H1 (cell line): ENCODE measurements at regions not wholly inside any gene's neighbourhood (a gene's known extent, or its start where the extent isn't known, plus 50 kb on each side); places are given as distances from the start of the nearest gene placed in this dataset.

Experiments used
- CTCF ChIA-PET: fragments of 300-600 bp; sonication (Branson Sonifier 250); formaldehyde crosslinking; loops from one replicate; lab custom pipeline; 2021; ENCODE audit not compliant: partially characterized antibody; lab: Charles Lee
- POLR2A ChIA-PET: fragments of 300-600 bp; sonication (Branson Sonifier 250); formaldehyde crosslinking; loops from one replicate; lab custom pipeline; 2021; ENCODE audit warnings: inconsistent platforms; ENCODE audit not compliant: partially characterized antibody; lab: Charles Lee
- DNase-seq, 2 experiments: peaks; one replicate each; pipeline versions ENCODE4 v3.0.0 to v3.0.0-alpha.2; 2010 to 2022; ENCODE audit warnings: low spot score in 2 of 2, low read depth in 1 of 2, mixed read lengths in 1 of 2
- FAIRE-seq: peaks from 2 replicates; lab custom pipeline; 2011; peaks lifted over from hg19 to GRCh38; lab: Jason Lieb, UNC
- H2AFZ ChIP-seq: 2 replicates; pipeline ENCODE4 v1.8.1; 2012; ENCODE audit warnings: low read length, inconsistent platforms
- H2AK5ac ChIP-seq: 2 replicates; pipeline ENCODE4 v1.6.1; 2013; ENCODE audit warnings: low read depth, low read length
- H2BK120ac ChIP-seq: replicated peaks from 2 replicates; pipeline ENCODE3; 2013; ENCODE audit warnings: low read depth, low read length, inconsistent platforms
- H2BK12ac ChIP-seq: 2 replicates; pipeline ENCODE4 v1.6.1; 2013; ENCODE audit warnings: low read depth, low read length
- H2BK15ac ChIP-seq: 2 replicates; pipeline ENCODE4 v1.6.1; 2013; ENCODE audit warnings: low read length
- H2BK20ac ChIP-seq: 2 replicates; pipeline ENCODE4 v1.6.1; 2013; ENCODE audit warnings: low read length
- H2BK5ac ChIP-seq: 2 replicates; pipeline ENCODE4 v1.6.1; 2013; ENCODE audit warnings: low read depth, low read length
- H3K14ac ChIP-seq: 2 replicates; pipeline ENCODE4 v1.6.1; 2013; ENCODE audit warnings: inconsistent platforms; ENCODE audit not compliant: insufficient read length
- H3K18ac ChIP-seq: 2 replicates; pipeline ENCODE4 v1.6.1; 2013; ENCODE audit warnings: low read length; ENCODE audit errors: extremely low read depth
- H3K23ac ChIP-seq: 2 replicates; pipeline ENCODE4 v1.6.1; 2013; ENCODE audit warnings: inconsistent platforms; ENCODE audit not compliant: insufficient read length
- H3K23me2 ChIP-seq: 2 replicates; pipeline ENCODE4 v1.6.1; 2013; ENCODE audit warnings: low read depth, low read length
- H3K27ac ChIP-seq: 2 replicates; pipeline ENCODE4 v1.6.1; 2011; ENCODE audit warnings: low read depth, low read length, inconsistent platforms
- H3K27me3 ChIP-seq, 4 experiments: replicated peaks in 1 of 4; 1 replicate in 1 of 4; 2 replicates in 3 of 4; pipeline versions ENCODE4 v1.6.1 to v1.8.1; 2011 to 2013; ENCODE audit warnings: low read length in 3 of 4, mild to moderate bottlenecking in 3 of 4, inconsistent platforms in 2 of 4, mixed read lengths in 2 of 4, moderate library complexity in 1 of 4; ENCODE audit not compliant: control insufficient read depth in 3 of 4, insufficient read depth in 3 of 4; ENCODE audit errors: extremely low read depth in 1 of 4
- H3K36me3 ChIP-seq, 4 experiments: 2 replicates each; pipeline versions ENCODE4 v1.6.1 to v1.8.1; 2011 to 2013; ENCODE audit warnings: mild to moderate bottlenecking in 4 of 4, low read length in 3 of 4, moderate library complexity in 2 of 4, control low read depth in 1 of 4, inconsistent platforms in 1 of 4; ENCODE audit not compliant: insufficient read depth in 4 of 4, control insufficient read depth in 2 of 4
- H3K4ac ChIP-seq: replicated peaks from 2 replicates; pipeline ENCODE3; 2013; ENCODE audit warnings: low read length, low read depth, mixed read lengths, inconsistent platforms; ENCODE audit not compliant: insufficient read length
- H3K4me1 ChIP-seq, 4 experiments: replicated peaks in 1 of 4; 1 replicate in 1 of 4; 2 replicates in 3 of 4; pipeline versions ENCODE4 v1.6.1 to v1.8.1; 2011 to 2013; ENCODE audit warnings: low read length in 3 of 4, inconsistent platforms in 2 of 4, mixed read lengths in 1 of 4; ENCODE audit not compliant: insufficient read depth in 4 of 4, control insufficient read depth in 3 of 4
- H3K4me2 ChIP-seq, 2 experiments: 2 replicates each; pipeline versions ENCODE4 v1.6.1 to v1.8.1; 2011 to 2013; ENCODE audit warnings: low read depth in 2 of 2, low read length in 2 of 2, control low read depth in 1 of 2, inconsistent platforms in 1 of 2, mild to moderate bottlenecking in 1 of 2; ENCODE audit not compliant: insufficient read depth in 1 of 2
- H3K4me3 ChIP-seq, 4 experiments: fragments of 200-600, 300-600 bp in 1 of 4; sonication (generic), shearing (Covaris generic), sonication (Bioruptor Twin) in 1 of 4; 2 replicates each; pipeline versions ENCODE4 v1.5.1 to v1.8.1; 2011 to 2016; ENCODE audit warnings: low read length in 4 of 4, low read depth in 3 of 4, control low read depth in 2 of 4, inconsistent platforms in 2 of 4, mild to moderate bottlenecking in 2 of 4, mixed read lengths in 1 of 4, moderate library complexity in 1 of 4; ENCODE audit not compliant: insufficient read depth in 2 of 4; ENCODE audit errors: extremely low read depth in 1 of 4
- H3K56ac ChIP-seq: replicated peaks from 2 replicates; pipeline ENCODE3; 2013; ENCODE audit warnings: low read depth, mild to moderate bottlenecking, mixed read lengths, low read length, inconsistent platforms; ENCODE audit not compliant: insufficient read length
- H3K79me1 ChIP-seq: 2 replicates; pipeline ENCODE4 v1.6.1; 2013; ENCODE audit warnings: low read depth, low read length, control low read depth
- H3K79me2 ChIP-seq, 2 experiments: 2 replicates each; pipeline versions ENCODE4 v1.6.1 to v1.8.1; 2012 to 2013; ENCODE audit warnings: low read length in 2 of 2, mild to moderate bottlenecking in 2 of 2, inconsistent platforms in 1 of 2; ENCODE audit not compliant: insufficient read depth in 2 of 2, control insufficient read depth in 1 of 2
- H3K9ac ChIP-seq, 4 experiments: replicated peaks in 1 of 4; 1 replicate in 1 of 4; 2 replicates in 3 of 4; pipeline versions ENCODE4 v1.6.1 to v1.8.1; 2011 to 2013; ENCODE audit warnings: low read depth in 3 of 4, low read length in 3 of 4, control low read depth in 2 of 4, mild to moderate bottlenecking in 2 of 4, moderate library complexity in 2 of 4, inconsistent platforms in 1 of 4; ENCODE audit errors: extremely low read depth in 1 of 4
- H3K9me3 ChIP-seq, 2 experiments: 2 replicates each; pipeline versions ENCODE4 v1.6.1 to v1.8.1; 2012 to 2013; ENCODE audit warnings: mild to moderate bottlenecking in 2 of 2, moderate library complexity in 2 of 2, control low read depth in 1 of 2, inconsistent platforms in 1 of 2, low read depth in 1 of 2, low read length in 1 of 2, mixed read lengths in 1 of 2; ENCODE audit not compliant: insufficient read depth in 2 of 2
- H4K20me1 ChIP-seq, 2 experiments: replicated peaks in 1 of 2; 2 replicates each; pipeline versions ENCODE3 to v1.8.1; 2011 to 2013; ENCODE audit warnings: inconsistent platforms in 2 of 2, low read length in 2 of 2, mild to moderate bottlenecking in 1 of 2; ENCODE audit not compliant: insufficient read depth in 2 of 2, control insufficient read depth in 1 of 2
- H4K5ac ChIP-seq: 2 replicates; pipeline ENCODE4 v1.6.1; 2013; ENCODE audit warnings: low read length, low read depth, mixed read lengths, inconsistent platforms; ENCODE audit not compliant: insufficient read length
- H4K8ac ChIP-seq: 2 replicates; pipeline ENCODE4 v1.8.0; 2013; ENCODE audit warnings: mild to moderate bottlenecking, moderate library complexity, low read length, inconsistent platforms; ENCODE audit not compliant: insufficient read depth; ENCODE audit errors: extremely low read depth
- H4K91ac ChIP-seq: replicated peaks from 2 replicates; pipeline ENCODE3; 2013; ENCODE audit warnings: low read length, mixed read lengths, inconsistent platforms; ENCODE audit not compliant: insufficient read length
- ASH2L ChIP-seq: fragments of 200-600, 300-600 bp; sonication (generic); IDR thresholded peaks from one replicate; pipeline ENCODE4 v1.7.1; 2017; ENCODE audit warnings: low read length
- BACH1 ChIP-seq: IDR thresholded peaks from 2 replicates; pipeline ENCODE4 v1.6.1; 2012; ENCODE audit warnings: low read length, improper control_type of control experiment
- FOSL1 ChIP-seq: IDR thresholded peaks from 2 replicates; pipeline ENCODE4 v1.6.1; 2011; ENCODE audit warnings: mild to moderate bottlenecking, low read depth, low read length, moderate library complexity; ENCODE audit not compliant: insufficient read depth
- GABPA ChIP-seq: IDR thresholded peaks from 2 replicates; pipeline ENCODE4 v1.6.1; 2011; ENCODE audit warnings: mild to moderate bottlenecking, low read length, moderate library complexity, borderline replicate concordance; ENCODE audit not compliant: insufficient read depth
- HDAC2 ChIP-seq, 2 experiments: fragments of 300-600 bp in 1 of 2; sonication (generic) in 1 of 2; IDR thresholded peaks; 2 replicates each; pipeline ENCODE4 v1.6.1; 2011 to 2012; ENCODE audit warnings: low read depth in 2 of 2, low read length in 2 of 2, mild to moderate bottlenecking in 2 of 2, moderate library complexity in 2 of 2, borderline replicate concordance in 1 of 2, inconsistent platforms in 1 of 2
- KDM1A ChIP-seq: fragments of 200-600, 300-600 bp; sonication (generic); IDR thresholded peaks from 2 replicates; pipeline ENCODE4 v1.7.1; 2016; ENCODE audit warnings: mild to moderate bottlenecking, low read length, borderline replicate concordance
- POLR2A ChIP-seq, 2 experiments: IDR thresholded peaks; 1 replicate in 1 of 2; 2 replicates in 1 of 2; pipeline ENCODE4 v1.6.1; 2011; ENCODE audit warnings: low read depth in 2 of 2, low read length in 2 of 2, mild to moderate bottlenecking in 2 of 2; ENCODE audit errors: control extremely low read depth in 1 of 2
- RAD21 ChIP-seq, 2 experiments: IDR thresholded peaks in 1 of 2; conservative IDR thresholded peaks in 1 of 2; 2 replicates each; pipeline ENCODE4 v1.6.1; 2011; ENCODE audit warnings: low read depth in 2 of 2, low read length in 2 of 2, improper control_type of control experiment in 1 of 2, inconsistent platforms in 1 of 2, mild to moderate bottlenecking in 1 of 2, moderate library complexity in 1 of 2
- TF ChIP-seq, protein P1 (sequence below), 3 experiments: IDR thresholded peaks; 1 replicate in 2 of 3; 2 replicates in 1 of 3; pipeline versions ENCODE4 v1.5.1 to v1.6.1; 2011; ENCODE audit warnings: low read length in 3 of 3, mild to moderate bottlenecking in 3 of 3, inconsistent platforms in 2 of 3, low read depth in 1 of 3, moderate library complexity in 1 of 3; ENCODE audit not compliant: insufficient read depth in 1 of 3; ENCODE audit errors: control extremely low read depth in 1 of 3

DNA sequence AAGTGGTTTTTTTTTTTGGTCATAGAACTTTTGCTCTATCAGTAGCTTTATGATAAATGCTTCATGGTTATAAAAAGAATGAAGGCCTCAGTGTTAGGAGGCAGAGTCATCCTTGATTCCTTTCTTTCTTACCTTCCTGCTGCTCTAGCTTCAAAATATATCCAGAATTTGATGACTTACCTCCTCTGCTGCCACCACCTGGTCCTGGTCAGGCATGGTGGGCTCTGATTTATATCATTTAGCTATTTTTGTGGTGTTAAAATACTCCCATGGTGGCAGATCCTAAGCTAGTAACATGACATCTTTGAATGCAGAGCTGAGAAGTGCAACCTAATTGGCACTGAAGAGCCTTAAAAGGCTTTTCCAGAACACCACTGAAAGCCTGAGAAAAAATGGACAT is 508.8 kb upstream of the CDH8 start:
- no peaks in the 10 kb centered on the region for H4K20me1 ChIP-seq
- H2BK12ac ChIP-seq = no peak overlapping the region
- H3K9ac ChIP-seq = no peak overlapping the region
- FAIRE-seq (no peak), DNase-seq (no peak)
- H3K23me2 ChIP-seq = no peaks in the 10 kb centered on the region; the same call in 1 of the 2 replicates
- no peak overlapping the region for H2BK20ac ChIP-seq
- no peak overlapping the region for H4K8ac ChIP-seq
- no peak overlapping the region for H3K56ac ChIP-seq
- H3K79me2 ChIP-seq = no peaks in the 10 kb centered on the region
- no peaks in the 10 kb centered on the region for H3K9me3 ChIP-seq
- H2BK5ac ChIP-seq = no peak overlapping the region
- ChIA-PET CTCF (interaction anchor here (0.5 to 5.2 kb wide), 15 partner anchors 10 to 1810 kb away, joined by 3 to 36 read pairs (median 4); no protein-coding TSS in a partner anchor), POLR2A (no interaction called here)
- no peak overlapping the region for H2BK15ac ChIP-seq
- no peak overlapping the region for H2AFZ ChIP-seq
- no peak overlapping the region for H3K27ac ChIP-seq
- no peak overlapping the region for H3K23ac ChIP-seq
- no peak overlapping the region for H4K5ac ChIP-seq
- H3K14ac ChIP-seq = no peak overlapping the region
- H4K91ac ChIP-seq = no peak overlapping the region
- no peaks in the 10 kb centered on the region for H3K27me3 ChIP-seq
- H2BK120ac ChIP-seq = no peak overlapping the region
- H3K4ac ChIP-seq = no peak overlapping the region
- no peak overlapping the region for H3K18ac ChIP-seq
- H3K4me1 ChIP-seq = peaks cover 0 to 5% (median 0%) of the 10 kb centered on the region in 4 experiments; a peak in 1 of 7 replicates
- no peak overlapping the region for H2AK5ac ChIP-seq
- no peak overlapping the region for H3K4me2 ChIP-seq
- no peaks in the 10 kb centered on the region for H3K79me1 ChIP-seq
- TF ChIP-seq BACH1 (no peak), KDM1A (no peak), GABPA (no peak), POLR2A (IDR thresholded peaks at IDR 0.05; ENCODE audit: control extremely low read depth in 1 of 2, low read depth in 2 of 2, low read length in 2 of 2) (no peak), FOSL1 (no peak), RAD21 (IDR thresholded peaks at IDR 0.05 in 1 of 2, conservative IDR thresholded peaks at IDR 0.05 in 1 of 2; ENCODE audit: low read depth in 2 of 2, low read length in 2 of 2) (peak; percentile 61 to 70), ASH2L (no peak), HDAC2 (IDR thresholded peaks at IDR 0.05; ENCODE audit: borderline replicate concordance in 1 of 2, low read depth in 2 of 2, low read length in 2 of 2) (no peak)
- TF ChIP-seq, protein P1, sequence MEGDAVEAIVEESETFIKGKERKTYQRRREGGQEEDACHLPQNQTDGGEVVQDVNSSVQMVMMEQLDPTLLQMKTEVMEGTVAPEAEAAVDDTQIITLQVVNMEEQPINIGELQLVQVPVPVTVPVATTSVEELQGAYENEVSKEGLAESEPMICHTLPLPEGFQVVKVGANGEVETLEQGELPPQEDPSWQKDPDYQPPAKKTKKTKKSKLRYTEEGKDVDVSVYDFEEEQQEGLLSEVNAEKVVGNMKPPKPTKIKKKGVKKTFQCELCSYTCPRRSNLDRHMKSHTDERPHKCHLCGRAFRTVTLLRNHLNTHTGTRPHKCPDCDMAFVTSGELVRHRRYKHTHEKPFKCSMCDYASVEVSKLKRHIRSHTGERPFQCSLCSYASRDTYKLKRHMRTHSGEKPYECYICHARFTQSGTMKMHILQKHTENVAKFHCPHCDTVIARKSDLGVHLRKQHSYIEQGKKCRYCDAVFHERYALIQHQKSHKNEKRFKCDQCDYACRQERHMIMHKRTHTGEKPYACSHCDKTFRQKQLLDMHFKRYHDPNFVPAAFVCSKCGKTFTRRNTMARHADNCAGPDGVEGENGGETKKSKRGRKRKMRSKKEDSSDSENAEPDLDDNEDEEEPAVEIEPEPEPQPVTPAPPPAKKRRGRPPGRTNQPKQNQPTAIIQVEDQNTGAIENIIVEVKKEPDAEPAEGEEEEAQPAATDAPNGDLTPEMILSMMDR (IDR thresholded peaks at IDR 0.05; ENCODE audit: control extremely low read depth in 1 of 3, insufficient read depth in 1 of 3, low read depth in 1 of 3, low read length in 3 of 3) = peak; percentile 11 to 49 (median 37)
- H3K4me3 ChIP-seq = no peak overlapping the region
- H3K36me3 ChIP-seq = no peaks in the 10 kb centered on the region
